IMR-90 (cell line): ENCODE measurements at regions not wholly inside any gene's neighbourhood (a gene's known extent, or its start where the extent isn't known, plus 50 kb on each side); places are given as distances from the start of the nearest gene placed in this dataset.
A peak's percentile ranks its signal among the peaks of the same experiment; 100 is the strongest.

Source experiments
- ATAC-seq: fragments of 200-7000 bp; cut with Tn5 transposase; 2 replicates; pipeline ENCODE4 v1.9.1; 2020; ENCODE audit warnings: low read depth, mild to moderate bottlenecking, moderate library complexity
- BruUV-seq: library from RNA; stranded (reverse); fragments of 400-500 nt; replicated peaks from 2 replicates; lab custom pipeline; 2021; lab: Mats Ljungman, UMichigan
- CTCF ChIA-PET: fragments of 300-600 bp; formaldehyde crosslinking; extraction: SDS; loops from one replicate; lab custom pipeline; 2021; ENCODE audit warnings: antibody characterized with exemption; lab: Yijun Ruan, JAX
- POLR2A ChIA-PET: fragments of 300-600 bp; sonication (Branson Sonifier 250); formaldehyde crosslinking; loops from one replicate; lab custom pipeline; 2022; ENCODE audit warnings: antibody characterized with exemption; ENCODE audit not compliant: unreplicated experiment; lab: Charles Lee
- DNase-seq: peaks from one replicate; pipeline ENCODE4 v3.0.0; 2013
- H2AFZ ChIP-seq: replicated peaks from 2 replicates; pipeline ENCODE3; 2013; ENCODE audit warnings: low read length, mild to moderate bottlenecking; ENCODE audit not compliant: poor library complexity
- H2AK5ac ChIP-seq: 2 replicates; pipeline ENCODE4 v1.6.1; 2013; ENCODE audit warnings: low read depth, low read length, inconsistent platforms
- H2AK9ac ChIP-seq: replicated peaks from 2 replicates; pipeline ENCODE3; 2013; ENCODE audit warnings: mild to moderate bottlenecking, low read depth, low read length, moderate library complexity; ENCODE audit not compliant: poor library complexity
- H2BK120ac ChIP-seq: 2 replicates; pipeline ENCODE4 v1.6.1; 2013; ENCODE audit warnings: low read depth, low read length, inconsistent platforms
- H2BK15ac ChIP-seq: 3 replicates; pipeline ENCODE4 v1.6.1; 2013; ENCODE audit warnings: low read depth, low read length, inconsistent platforms
- H2BK20ac ChIP-seq: 2 replicates; pipeline ENCODE4 v1.6.1; 2013; ENCODE audit warnings: low read depth, mild to moderate bottlenecking, inconsistent platforms, low read length, moderate library complexity
- H2BK5ac ChIP-seq: 2 replicates; pipeline ENCODE4 v1.6.1; 2013; ENCODE audit warnings: mild to moderate bottlenecking, low read depth, low read length, inconsistent platforms; ENCODE audit not compliant: poor library complexity, severe bottlenecking
- H3K14ac ChIP-seq: replicated peaks from 2 replicates; pipeline ENCODE4 v1.6.1; 2013; ENCODE audit warnings: low read depth, low read length, inconsistent platforms
- H3K18ac ChIP-seq: 2 replicates; pipeline ENCODE4 v1.6.1; 2013; ENCODE audit warnings: low read depth, low read length, control low read depth
- H3K23ac ChIP-seq: 2 replicates; pipeline ENCODE4 v1.6.1; 2013; ENCODE audit warnings: low read depth, low read length, inconsistent platforms
- H3K27ac ChIP-seq: 2 replicates; pipeline ENCODE4 v1.5.1; 2013; ENCODE audit warnings: mild to moderate bottlenecking, control low read depth, low read length; ENCODE audit not compliant: insufficient read depth
- H3K27me3 ChIP-seq: 2 replicates; pipeline ENCODE4 v1.6.1; 2013; ENCODE audit warnings: low read length; ENCODE audit not compliant: control insufficient read depth, insufficient read depth
- H3K36me3 ChIP-seq: 2 replicates; pipeline ENCODE4 v1.6.1; 2013; ENCODE audit warnings: low read length, mixed read lengths; ENCODE audit not compliant: control insufficient read depth, insufficient read depth
- H3K4ac ChIP-seq: 2 replicates; pipeline ENCODE4 v1.6.1; 2013; ENCODE audit warnings: low read depth, low read length, inconsistent platforms
- H3K4me1 ChIP-seq: 2 replicates; pipeline ENCODE4 v1.6.1; 2013; ENCODE audit warnings: low read length, mixed read lengths; ENCODE audit not compliant: control insufficient read depth, insufficient read depth
- H3K4me2 ChIP-seq: 2 replicates; pipeline ENCODE4 v1.6.1; 2013; ENCODE audit warnings: low read depth, mild to moderate bottlenecking, control low read depth, low read length, moderate library complexity
- H3K4me3 ChIP-seq: 2 replicates; pipeline ENCODE4 v1.5.1; 2013; ENCODE audit warnings: low read depth, mild to moderate bottlenecking, control low read depth, low read length, moderate library complexity; ENCODE audit not compliant: insufficient read depth
- H3K56ac ChIP-seq: 2 replicates; pipeline ENCODE4 v1.6.1; 2013; ENCODE audit warnings: low read length, inconsistent platforms; ENCODE audit not compliant: insufficient read depth; ENCODE audit errors: extremely low read depth
- H3K79me1 ChIP-seq, 2 experiments: 2 replicates each; pipeline ENCODE4 v1.6.1; 2013; ENCODE audit warnings: low read length in 2 of 2, inconsistent platforms in 1 of 2, low read depth in 1 of 2
- H3K9ac ChIP-seq: 2 replicates; pipeline ENCODE4 v1.6.1; 2013; ENCODE audit warnings: low read depth, low read length, control low read depth
- H3K9me1 ChIP-seq: 2 replicates; pipeline ENCODE4 v1.6.1; 2013; ENCODE audit warnings: low read length, inconsistent platforms; ENCODE audit not compliant: insufficient read depth
- H3K9me3 ChIP-seq: 2 replicates; pipeline ENCODE4 v1.6.1; 2013; ENCODE audit warnings: low read length; ENCODE audit not compliant: control insufficient read depth, insufficient read depth
- H4K20me1 ChIP-seq: 2 replicates; pipeline ENCODE4 v1.6.1; 2013; ENCODE audit warnings: low read length, inconsistent platforms; ENCODE audit not compliant: insufficient read depth
- H4K5ac ChIP-seq: 2 replicates; pipeline ENCODE4 v1.6.1; 2013; ENCODE audit warnings: mild to moderate bottlenecking, low read depth, low read length, control low read depth
- H4K8ac ChIP-seq, 2 experiments: 2 replicates each; pipeline ENCODE4 v1.6.1; 2013; ENCODE audit warnings: low read depth in 2 of 2, low read length in 2 of 2, control low read depth in 1 of 2, inconsistent platforms in 1 of 2
- H4K91ac ChIP-seq: 2 replicates; pipeline ENCODE4 v1.6.1; 2013; ENCODE audit warnings: low read depth, low read length, inconsistent platforms; ENCODE audit not compliant: insufficient read depth
- CTCF ChIP-seq: conservative IDR thresholded peaks from 2 replicates; pipeline ENCODE4 v1.5.1; 2012; ENCODE audit warnings: mild to moderate bottlenecking, low read depth, low read length, improper control_type of control experiment
- ELK1 ChIP-seq: fragments of 150-350 bp; IDR thresholded peaks from 2 replicates; pipeline ENCODE4 v1.6.1; 2016; ENCODE audit warnings: low read depth, mild to moderate bottlenecking, low read length, moderate library complexity, borderline replicate concordance
- FOS ChIP-seq: fragments of 150-350 bp; IDR thresholded peaks from 2 replicates; pipeline ENCODE4 v1.6.1; 2016; ENCODE audit warnings: low read depth, low read length
- MAZ ChIP-seq: IDR thresholded peaks from 2 replicates; pipeline ENCODE4 v1.6.1; 2012; ENCODE audit warnings: low read depth, mild to moderate bottlenecking, low read length, improper control_type of control experiment, moderate library complexity, borderline replicate concordance
- RCOR1 ChIP-seq: IDR thresholded peaks from 2 replicates; pipeline ENCODE4 v1.6.1; 2012; ENCODE audit warnings: mild to moderate bottlenecking, low read length, improper control_type of control experiment; ENCODE audit not compliant: insufficient replicate concordance
- RFX5 ChIP-seq: IDR thresholded peaks from 2 replicates; pipeline ENCODE4 v1.8.0; 2012; ENCODE audit warnings: low read depth, mild to moderate bottlenecking, low read length, moderate library complexity
- SMC3 ChIP-seq: fragments of 150-350 bp; IDR thresholded peaks from 2 replicates; pipeline ENCODE4 v1.6.1; 2016; ENCODE audit warnings: low read depth, mild to moderate bottlenecking, antibody characterized with exemption, low read length, moderate library complexity
- WGBS, 2 experiments: methylation state at CpG; one replicate each; pipeline versions ENCODE4 v1.1.5 to v1.1.7; 2013; ENCODE audit warnings: missing lambda C conversion rate in 2 of 2; ENCODE audit not compliant: insufficient read length in 1 of 2; ENCODE audit errors: extremely low coverage in 2 of 2; 5-methylcytosine and 5-hydroxymethylcytosine counted together
- dilution Hi-C: fragments of 300-500 bp; cut with HindIII; formaldehyde crosslinking; loops from one replicate; pipeline ENCODE4 v1.14.3; 2018; ENCODE audit warnings: low sequenced_read_pairs; ENCODE audit not compliant: unreplicated experiment
- in situ Hi-C: fragments of 300-500 bp; cut with MboI; formaldehyde crosslinking; loops from 3 replicates; pipeline ENCODE4 v1.14.3; 2019; ENCODE audit warnings: low sequenced_read_pairs, inconsistent platforms, mixed read lengths
- intact Hi-C: fragments of 100-400 bp; cut with micrococcal nuclease; formaldehyde crosslinking; loops from 2 replicates; pipeline ENCODE4 v1.10.0; 2022

- DNase-seq: no peak
- Histone ChIP-seq H2BK5ac (no peak overlapping the region), H4K8ac (no peak overlapping the region), H3K23ac (no peak overlapping the region), H3K9me3 (no peaks in the 10 kb centered on the region), H2AFZ (no peak overlapping the region), H3K4me3 (no peak overlapping the region), H3K56ac (no peak overlapping the region), H3K18ac (no peak overlapping the region; the same call in 1 of the 2 replicates), H3K79me1 (no peaks in the 10 kb centered on the region), H2AK9ac (no peak overlapping the region), H4K20me1 (no peaks in the 10 kb centered on the region), H3K27me3 (no peaks in the 10 kb centered on the region), H3K27ac (no peak overlapping the region), H2BK15ac (peak overlapping the region; percentile 100; the same call in 2 of the 3 replicates), H3K4ac (peak overlapping the region; percentile 75), H2AK5ac (peak overlapping the region; percentile 99), H3K4me1 (peaks cover 9% of the 10 kb centered on the region), H2BK120ac (peak overlapping the region; percentile 81), H2BK20ac (peak overlapping the region; percentile 75; the same call in 1 of the 2 replicates), H4K91ac (no peak overlapping the region; the same call in 1 of the 2 replicates), H4K5ac (no peak overlapping the region), H3K14ac (0 out of 2 replicates have a peak overlapping the region, but pooled peaks have one; percentile 37), H3K9ac (no peak overlapping the region), H3K4me2 (no peak overlapping the region), H3K36me3 (no peaks in the 10 kb centered on the region), H3K9me1 (peaks cover 8% of the 10 kb centered on the region)
- intact Hi-C loops: no loop called here
- dilution Hi-C loops: no loop called here
- no peak for ATAC-seq
- TF ChIP-seq RFX5 (no peak), CTCF (no peak), SMC3 (no peak), RCOR1 (no peak), FOS (no peak), MAZ (no peak), ELK1 (no peak)
- BruUV-seq: no TSS peak
- POLR2A ChIA-PET: no interaction called here
- CTCF ChIA-PET: no interaction called here
- in situ Hi-C loops: no loop called here
- no CpG with 5 or more reads among the region's 3 CpGs for WGBS, 2 experiments
These were observed 78.6 kb upstream of the MYO10 start for GRCh38 chr5:17014686-17015085.
